GM23338 (cell line): ENCODE measurements at regions not wholly inside any gene's neighbourhood (a gene's known extent, or its start where the extent isn't known, plus 50 kb on each side); places are given as distances from the start of the nearest gene placed in this dataset.

Experiments used
- ATAC-seq: fragments of 200-7000 bp; cut with Tn5 transposase; 3 replicates; pipeline ENCODE4 v1.9.1; 2020
- DNase-seq: peaks from one replicate; pipeline ENCODE4 v3.0.0-alpha.2; 2015; ENCODE audit warnings: low spot score
- H2AFZ ChIP-seq: fragments of 200-600 bp; sonication (generic); 2 replicates; pipeline ENCODE4 v1.8.0; 2016; ENCODE audit warnings: antibody characterized with exemption, mild to moderate bottlenecking, moderate library complexity
- H3F3A ChIP-seq: fragments of 200-600 bp; sonication (generic); replicated peaks from 2 replicates; pipeline ENCODE4 v1.8.0; 2017; ENCODE audit warnings: antibody characterized with exemption, mixed run types, low read depth
- H3K27ac ChIP-seq: fragments of 200-600 bp; sonication (generic); 2 replicates; pipeline ENCODE4 v1.6.1; 2016; ENCODE audit warnings: low read depth
- H3K27me3 ChIP-seq: fragments of 200-600 bp; sonication (generic); 2 replicates; pipeline ENCODE4 v1.8.0; 2016; ENCODE audit warnings: mild to moderate bottlenecking, mixed run types, moderate library complexity; ENCODE audit not compliant: insufficient read depth
- H3K36me3 ChIP-seq: fragments of 200-600 bp; sonication (generic); 2 replicates; pipeline ENCODE4 v1.8.0; 2016; ENCODE audit warnings: mild to moderate bottlenecking; ENCODE audit not compliant: insufficient read depth
- H3K4me1 ChIP-seq: fragments of 200-600 bp; sonication (generic); 2 replicates; pipeline ENCODE4 v1.8.0; 2016; ENCODE audit warnings: mild to moderate bottlenecking, moderate library complexity; ENCODE audit not compliant: insufficient read depth
- H3K4me2 ChIP-seq: fragments of 200-600 bp; sonication (generic); 2 replicates; pipeline ENCODE4 v1.7.1; 2017; ENCODE audit warnings: mixed run types
- H3K4me3 ChIP-seq: fragments of 200-600 bp; sonication (generic); 2 replicates; pipeline ENCODE4 v1.6.1; 2016; ENCODE audit warnings: mixed run types
- H3K79me2 ChIP-seq: fragments of 200-600 bp; sonication (generic); replicated peaks from 2 replicates; pipeline ENCODE4 v1.8.0; 2017; ENCODE audit warnings: mild to moderate bottlenecking; ENCODE audit not compliant: insufficient read depth
- H3K9me2 ChIP-seq: fragments of 200-600 bp; sonication (generic); 2 replicates; pipeline ENCODE4 v1.8.0; 2017; ENCODE audit not compliant: insufficient read depth
- H4K20me1 ChIP-seq: fragments of 200-600 bp; sonication (generic); replicated peaks from 2 replicates; pipeline ENCODE4 v1.8.0; 2017; ENCODE audit warnings: mild to moderate bottlenecking; ENCODE audit not compliant: insufficient read depth
- H3K27ac Mint-ChIP-seq: 2 replicates; pipeline ENCODE4 v1.8.0; 2020; ENCODE audit warnings: inconsistent platforms, mild to moderate bottlenecking, moderate library complexity, mixed read lengths
- H3K27me3 Mint-ChIP-seq: 3 replicates; pipeline ENCODE4 v1.8.0; 2022; ENCODE audit warnings: low read depth, mild to moderate bottlenecking, moderate library complexity, mixed read lengths, inconsistent platforms; ENCODE audit not compliant: insufficient read depth, poor library complexity
- H3K36me3 Mint-ChIP-seq: 3 replicates; pipeline ENCODE4 v1.8.0; 2021; ENCODE audit warnings: low read depth, mild to moderate bottlenecking, inconsistent platforms, moderate library complexity, mixed read lengths
- H3K4me1 Mint-ChIP-seq: 3 replicates; pipeline ENCODE4 v1.8.0; 2020; ENCODE audit warnings: mild to moderate bottlenecking, inconsistent platforms, mixed read lengths
- H3K4me3 Mint-ChIP-seq: 3 replicates; pipeline ENCODE4 v1.8.0; 2021; ENCODE audit warnings: moderate library complexity, mild to moderate bottlenecking, inconsistent platforms, mixed read lengths
- H3K9me3 Mint-ChIP-seq: 3 replicates; pipeline ENCODE4 v1.8.0; 2020; ENCODE audit warnings: moderate library complexity, mild to moderate bottlenecking, inconsistent platforms, mixed read lengths
- EZH2 ChIP-seq: fragments of 200-600 bp; sonication (generic); IDR thresholded peaks from one replicate; pipeline ENCODE4 v1.8.0; 2017; ENCODE audit warnings: antibody characterized with exemption, mild to moderate bottlenecking, low read depth; ENCODE audit not compliant: unreplicated experiment
- EZH2phosphoT487 ChIP-seq: fragments of 200-600 bp; sonication (generic); IDR thresholded peaks from one replicate; pipeline ENCODE4 v1.8.1; 2018; ENCODE audit warnings: antibody characterized with exemption; ENCODE audit not compliant: unreplicated experiment
- NANOG ChIP-seq: IDR thresholded peaks from 2 replicates; pipeline ENCODE4 v1.6.1; 2016; ENCODE audit warnings: antibody characterized with exemption, borderline replicate concordance
- POLR2AphosphoS5 ChIP-seq: IDR thresholded peaks from 2 replicates; pipeline ENCODE4 v1.6.1; 2016; ENCODE audit warnings: antibody characterized with exemption, low read depth
- STAT1 ChIP-seq: IDR thresholded peaks from one replicate; pipeline ENCODE4 v1.6.1; 2016; ENCODE audit warnings: antibody characterized with exemption; ENCODE audit not compliant: unreplicated experiment
- ZNF114 ChIP-seq: fragments of 250-450 bp; sonication (Bioruptor Pico); IDR thresholded peaks from 2 replicates; pipeline ENCODE4 v1.5.0; 2020; ENCODE audit warnings: mild to moderate bottlenecking, moderate library complexity
- ZNF331 ChIP-seq: fragments of 250-450 bp; sonication (Bioruptor Pico); IDR thresholded peaks from 2 replicates; pipeline ENCODE4 v1.5.0; 2020; ENCODE audit warnings: low read depth, mild to moderate bottlenecking, moderate library complexity
- TF ChIP-seq, protein P1 (sequence below): IDR thresholded peaks from 2 replicates; pipeline ENCODE4 v1.6.1; 2016; ENCODE audit warnings: antibody characterized with exemption
- TF ChIP-seq, protein P2 (sequence below), 2 experiments: fragments of 200-600 bp in 1 of 2; sonication (generic) in 1 of 2; conservative IDR thresholded peaks; 2 replicates each; pipeline versions ENCODE4 v1.5.1 to v1.6.1; 2016 to 2017; ENCODE audit warnings: antibody characterized with exemption in 2 of 2, low read depth in 2 of 2, mild to moderate bottlenecking in 2 of 2, moderate library complexity in 1 of 2
- TF ChIP-seq, protein P3 (sequence below): IDR thresholded peaks from one replicate; pipeline ENCODE4 v1.6.1; 2018; ENCODE audit warnings: antibody characterized with exemption; ENCODE audit not compliant: unreplicated experiment

DNA sequence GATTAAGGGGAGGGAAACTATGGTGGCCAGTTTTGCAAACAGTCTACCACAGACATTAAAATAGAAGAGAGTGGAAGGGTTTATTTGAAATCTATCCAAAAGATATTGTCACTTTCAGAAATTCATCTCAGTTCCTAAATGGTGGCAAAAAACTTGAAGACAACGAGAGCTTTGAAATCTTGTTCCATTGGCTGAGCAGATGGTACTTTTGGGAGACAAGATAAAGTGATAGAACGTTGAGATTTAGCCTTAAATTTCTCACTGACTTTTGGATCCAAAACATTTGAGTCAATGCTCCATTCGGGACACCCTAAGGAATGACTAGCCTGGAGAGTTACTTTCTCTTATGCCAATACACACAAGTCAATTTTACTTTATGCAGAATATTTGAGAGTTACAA is 319.1 kb upstream of the LARGE1 start:
- H3K27me3 ChIP-seq, result no peaks in the 10 kb centered on the region
- 0 out of 3 replicates have a peak, but pooled peaks cover 2% of the 10 kb centered on the region for H3K36me3 Mint-ChIP-seq
- H3K4me1 Mint-ChIP-seq, result no peaks in the 10 kb centered on the region

More for the DNA sequence above, 319.1 kb upstream of the LARGE1 start:
- no peak overlapping the region for H3K4me3 ChIP-seq
- ATAC-seq, result no peak
- TF ChIP-seq POLR2AphosphoS5, result no peak
- TF ChIP-seq EZH2, result no peak
- TF ChIP-seq, protein P1, sequence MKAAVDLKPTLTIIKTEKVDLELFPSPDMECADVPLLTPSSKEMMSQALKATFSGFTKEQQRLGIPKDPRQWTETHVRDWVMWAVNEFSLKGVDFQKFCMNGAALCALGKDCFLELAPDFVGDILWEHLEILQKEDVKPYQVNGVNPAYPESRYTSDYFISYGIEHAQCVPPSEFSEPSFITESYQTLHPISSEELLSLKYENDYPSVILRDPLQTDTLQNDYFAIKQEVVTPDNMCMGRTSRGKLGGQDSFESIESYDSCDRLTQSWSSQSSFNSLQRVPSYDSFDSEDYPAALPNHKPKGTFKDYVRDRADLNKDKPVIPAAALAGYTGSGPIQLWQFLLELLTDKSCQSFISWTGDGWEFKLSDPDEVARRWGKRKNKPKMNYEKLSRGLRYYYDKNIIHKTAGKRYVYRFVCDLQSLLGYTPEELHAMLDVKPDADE, result no peak
- TF ChIP-seq ZNF331, result no peak
- TF ChIP-seq ZNF114 (CRISPR knock-in tag), result no peak
- no peak for TF ChIP-seq EZH2phosphoT487
- TF ChIP-seq NANOG, result no peak
- no peak for TF ChIP-seq STAT1
- TF ChIP-seq, protein P2, sequence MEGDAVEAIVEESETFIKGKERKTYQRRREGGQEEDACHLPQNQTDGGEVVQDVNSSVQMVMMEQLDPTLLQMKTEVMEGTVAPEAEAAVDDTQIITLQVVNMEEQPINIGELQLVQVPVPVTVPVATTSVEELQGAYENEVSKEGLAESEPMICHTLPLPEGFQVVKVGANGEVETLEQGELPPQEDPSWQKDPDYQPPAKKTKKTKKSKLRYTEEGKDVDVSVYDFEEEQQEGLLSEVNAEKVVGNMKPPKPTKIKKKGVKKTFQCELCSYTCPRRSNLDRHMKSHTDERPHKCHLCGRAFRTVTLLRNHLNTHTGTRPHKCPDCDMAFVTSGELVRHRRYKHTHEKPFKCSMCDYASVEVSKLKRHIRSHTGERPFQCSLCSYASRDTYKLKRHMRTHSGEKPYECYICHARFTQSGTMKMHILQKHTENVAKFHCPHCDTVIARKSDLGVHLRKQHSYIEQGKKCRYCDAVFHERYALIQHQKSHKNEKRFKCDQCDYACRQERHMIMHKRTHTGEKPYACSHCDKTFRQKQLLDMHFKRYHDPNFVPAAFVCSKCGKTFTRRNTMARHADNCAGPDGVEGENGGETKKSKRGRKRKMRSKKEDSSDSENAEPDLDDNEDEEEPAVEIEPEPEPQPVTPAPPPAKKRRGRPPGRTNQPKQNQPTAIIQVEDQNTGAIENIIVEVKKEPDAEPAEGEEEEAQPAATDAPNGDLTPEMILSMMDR (conservative IDR thresholded peaks at IDR 0.05; ENCODE audit: low read depth in 2 of 2), result no peak
- TF ChIP-seq, protein P3, sequence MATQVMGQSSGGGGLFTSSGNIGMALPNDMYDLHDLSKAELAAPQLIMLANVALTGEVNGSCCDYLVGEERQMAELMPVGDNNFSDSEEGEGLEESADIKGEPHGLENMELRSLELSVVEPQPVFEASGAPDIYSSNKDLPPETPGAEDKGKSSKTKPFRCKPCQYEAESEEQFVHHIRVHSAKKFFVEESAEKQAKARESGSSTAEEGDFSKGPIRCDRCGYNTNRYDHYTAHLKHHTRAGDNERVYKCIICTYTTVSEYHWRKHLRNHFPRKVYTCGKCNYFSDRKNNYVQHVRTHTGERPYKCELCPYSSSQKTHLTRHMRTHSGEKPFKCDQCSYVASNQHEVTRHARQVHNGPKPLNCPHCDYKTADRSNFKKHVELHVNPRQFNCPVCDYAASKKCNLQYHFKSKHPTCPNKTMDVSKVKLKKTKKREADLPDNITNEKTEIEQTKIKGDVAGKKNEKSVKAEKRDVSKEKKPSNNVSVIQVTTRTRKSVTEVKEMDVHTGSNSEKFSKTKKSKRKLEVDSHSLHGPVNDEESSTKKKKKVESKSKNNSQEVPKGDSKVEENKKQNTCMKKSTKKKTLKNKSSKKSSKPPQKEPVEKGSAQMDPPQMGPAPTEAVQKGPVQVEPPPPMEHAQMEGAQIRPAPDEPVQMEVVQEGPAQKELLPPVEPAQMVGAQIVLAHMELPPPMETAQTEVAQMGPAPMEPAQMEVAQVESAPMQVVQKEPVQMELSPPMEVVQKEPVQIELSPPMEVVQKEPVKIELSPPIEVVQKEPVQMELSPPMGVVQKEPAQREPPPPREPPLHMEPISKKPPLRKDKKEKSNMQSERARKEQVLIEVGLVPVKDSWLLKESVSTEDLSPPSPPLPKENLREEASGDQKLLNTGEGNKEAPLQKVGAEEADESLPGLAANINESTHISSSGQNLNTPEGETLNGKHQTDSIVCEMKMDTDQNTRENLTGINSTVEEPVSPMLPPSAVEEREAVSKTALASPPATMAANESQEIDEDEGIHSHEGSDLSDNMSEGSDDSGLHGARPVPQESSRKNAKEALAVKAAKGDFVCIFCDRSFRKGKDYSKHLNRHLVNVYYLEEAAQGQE, result no peak
- no peaks in the 10 kb centered on the region for H3K4me1 ChIP-seq
- peaks cover 4% of the 10 kb centered on the region; the same call in 1 of the 2 replicates for H3K9me2 ChIP-seq
- H3K27ac ChIP-seq, result no peak overlapping the region
- no peak overlapping the region for H3K27ac Mint-ChIP-seq
- DNase-seq, result no peak
- H3K9me3 Mint-ChIP-seq, result peaks cover 71% of the 10 kb centered on the region
- H3F3A ChIP-seq, result no peaks in the 10 kb centered on the region
- H3K79me2 ChIP-seq, result no peaks in the 10 kb centered on the region
- H4K20me1 ChIP-seq, result no peaks in the 10 kb centered on the region
- H3K4me3 Mint-ChIP-seq, result no peak overlapping the region
- H3K36me3 ChIP-seq, result no peaks in the 10 kb centered on the region
- H2AFZ ChIP-seq, result no peak overlapping the region
- H3K27me3 Mint-ChIP-seq, result peaks cover 3% of the 10 kb centered on the region
- H3K4me2 ChIP-seq, result no peak overlapping the region
